LNCAP (cell line): ENCODE measurements at regions not wholly inside any gene's neighbourhood (a gene's known extent, or its start where the extent isn't known, plus 50 kb on each side); places are given as distances from the start of the nearest gene placed in this dataset.

Source experiments
- CTCF ChIP-seq: fragments of 450-650 bp; IDR thresholded peaks from 2 replicates; pipeline ENCODE4 v1.5.1; 2017; ENCODE audit warnings: mild to moderate bottlenecking

DNA sequence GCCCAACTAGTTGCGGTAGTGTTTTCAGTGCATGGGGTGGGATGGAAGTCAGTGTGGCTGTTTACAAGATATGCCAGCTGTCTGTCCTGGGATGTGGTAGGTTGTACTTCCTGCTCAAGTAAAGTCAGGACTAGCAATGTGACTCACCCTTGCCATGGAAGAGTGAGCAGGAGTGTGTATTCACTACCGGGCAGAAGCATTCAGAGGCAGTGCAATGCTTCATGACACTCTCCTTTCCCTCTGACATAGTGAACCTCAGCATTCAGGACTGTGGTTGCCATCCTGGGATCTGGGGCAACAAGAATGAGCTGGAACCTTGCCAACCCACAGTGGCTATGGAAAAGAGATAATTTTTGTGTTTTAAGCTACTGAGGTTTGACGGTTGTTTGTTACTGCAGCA lies 68.9 kb downstream of the BOD1 start:
- no peak for TF ChIP-seq CTCF

DNA sequence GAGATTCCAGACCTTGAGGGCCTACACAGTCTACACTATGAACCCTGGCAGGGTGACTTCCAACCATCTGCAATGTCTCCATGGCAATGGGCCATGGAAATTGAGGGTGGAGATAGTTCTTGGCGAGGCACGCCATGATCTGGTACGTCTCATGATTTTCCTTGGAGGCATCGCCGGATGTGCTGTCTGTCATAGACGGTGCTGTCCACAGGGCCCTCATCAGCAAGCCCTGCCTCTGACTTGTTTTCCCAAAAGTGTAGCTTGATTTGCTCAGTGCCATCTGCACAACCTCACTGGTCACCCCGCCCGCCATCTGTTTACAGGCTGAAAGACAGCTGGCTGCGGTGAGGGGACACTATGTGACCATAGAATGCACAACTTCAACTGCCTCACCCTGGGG lies 73.5 kb downstream of the BOD1 start:
- TF ChIP-seq CTCF, result no peak

GRCh38 chr5:173542159-173542558 lies 74.3 kb downstream of the BOD1 start:
- TF ChIP-seq CTCF, result no peak

DNA sequence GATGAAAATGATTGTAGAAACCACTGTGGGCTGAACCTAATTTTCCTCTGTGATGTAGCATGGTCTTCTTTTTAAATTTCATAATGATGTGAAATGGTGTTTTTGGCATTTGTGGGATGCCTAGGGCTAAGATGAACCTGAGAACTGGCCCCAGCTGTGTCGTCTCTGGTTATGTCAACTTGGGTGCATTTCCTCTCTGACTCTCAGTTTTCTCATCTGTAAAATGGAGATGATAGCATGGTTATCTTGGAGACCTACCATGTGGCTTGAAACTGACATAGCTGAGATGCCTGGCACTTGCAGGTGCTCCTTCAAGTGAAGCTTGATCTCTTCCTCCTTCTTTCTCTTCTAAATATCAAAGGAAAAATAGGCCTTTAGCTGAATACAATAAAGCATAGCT lies 77.8 kb downstream of the BOD1 start:
- TF ChIP-seq CTCF, result no peak

DNA sequence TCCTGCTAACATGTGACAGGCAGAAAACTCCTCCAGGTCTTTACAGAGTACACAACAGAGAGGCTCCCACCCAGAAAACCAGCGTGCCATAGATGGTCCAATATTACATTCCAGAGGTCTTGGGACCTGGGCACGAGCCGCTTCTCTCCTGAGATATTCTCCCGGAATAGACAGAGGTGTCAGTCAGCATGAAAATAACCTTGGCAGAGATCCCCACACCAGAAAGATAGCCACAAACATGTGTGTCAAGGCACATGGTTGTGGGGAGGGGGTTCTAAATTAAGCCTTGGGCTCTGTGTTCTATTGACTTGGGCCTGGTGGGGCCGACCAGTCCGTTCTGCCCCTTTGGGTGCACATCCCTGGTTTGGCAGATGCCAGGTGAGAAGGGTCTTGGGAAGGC lies 78.4 kb downstream of the BOD1 start:
- no peak for TF ChIP-seq CTCF

DNA sequence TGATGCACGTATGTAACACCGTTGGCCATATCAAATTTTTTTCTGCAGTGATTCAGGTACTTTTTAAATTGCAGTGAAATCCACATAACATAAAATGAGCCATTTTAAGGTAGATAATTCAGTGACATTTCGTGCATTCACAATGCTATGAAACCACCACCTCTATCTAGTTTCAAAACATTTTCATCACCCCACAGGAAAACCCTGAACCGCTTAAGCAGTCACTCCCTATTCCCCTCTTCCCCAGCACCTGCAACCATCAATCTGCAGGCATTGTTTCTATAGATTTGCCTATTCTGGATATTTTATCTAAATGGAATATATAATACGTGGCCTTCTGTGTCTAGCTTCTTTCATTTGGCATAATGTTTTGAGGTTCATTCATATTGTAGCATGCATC lies 79.2 kb downstream of the BOD1 start:
- no peak for TF ChIP-seq CTCF

- TF ChIP-seq CTCF, result no peak
These were observed 80.3 kb downstream of the BOD1 start for GRCh38 chr5:173535976-173536639.
